ENCODE measurements at regions not wholly inside any gene's neighbourhood (a gene's known extent, or its start where the extent isn't known, plus 50 kb on each side); places are given as distances from the start of the nearest gene placed in this dataset.

- no peaks in the 10 kb centered on the region for H3K27me3 ChIP-seq (ENCODE audit: insufficient read depth, low read length, poor library complexity)
- H3K4me1 ChIP-seq (ENCODE audit: insufficient read depth, low read length) = no peaks in the 10 kb centered on the region
- no peak overlapping the region for H3K9ac ChIP-seq (ENCODE audit: low read depth, low read length)
- H4K20me1 ChIP-seq (ENCODE audit: insufficient read depth, low read length) = no peaks in the 10 kb centered on the region
- no peak overlapping the region for H3K4me2 ChIP-seq (ENCODE audit: insufficient read depth, low read length)
- H3K4me3 ChIP-seq (ENCODE audit: low read depth in 1 of 2, low read length in 2 of 2) = no peak overlapping the region
- ATAC-seq (ENCODE audit: insufficient read depth, low read depth) (no peak), DNase-seq (no peak)
- H2AFZ ChIP-seq (ENCODE audit: low read depth, low read length) = no peak overlapping the region
- H3K36me3 ChIP-seq (ENCODE audit: insufficient read depth, low read length) = no peaks in the 10 kb centered on the region
- H3K9me3 ChIP-seq (ENCODE audit: insufficient read depth, low read length, severe bottlenecking) = no peaks in the 10 kb centered on the region
- TF ChIP-seq EZH2 (IDR thresholded peaks at IDR 0.05; ENCODE audit: borderline replicate concordance, low read depth, low read length, severe bottlenecking) = no peak
- TF ChIP-seq, protein P1, sequence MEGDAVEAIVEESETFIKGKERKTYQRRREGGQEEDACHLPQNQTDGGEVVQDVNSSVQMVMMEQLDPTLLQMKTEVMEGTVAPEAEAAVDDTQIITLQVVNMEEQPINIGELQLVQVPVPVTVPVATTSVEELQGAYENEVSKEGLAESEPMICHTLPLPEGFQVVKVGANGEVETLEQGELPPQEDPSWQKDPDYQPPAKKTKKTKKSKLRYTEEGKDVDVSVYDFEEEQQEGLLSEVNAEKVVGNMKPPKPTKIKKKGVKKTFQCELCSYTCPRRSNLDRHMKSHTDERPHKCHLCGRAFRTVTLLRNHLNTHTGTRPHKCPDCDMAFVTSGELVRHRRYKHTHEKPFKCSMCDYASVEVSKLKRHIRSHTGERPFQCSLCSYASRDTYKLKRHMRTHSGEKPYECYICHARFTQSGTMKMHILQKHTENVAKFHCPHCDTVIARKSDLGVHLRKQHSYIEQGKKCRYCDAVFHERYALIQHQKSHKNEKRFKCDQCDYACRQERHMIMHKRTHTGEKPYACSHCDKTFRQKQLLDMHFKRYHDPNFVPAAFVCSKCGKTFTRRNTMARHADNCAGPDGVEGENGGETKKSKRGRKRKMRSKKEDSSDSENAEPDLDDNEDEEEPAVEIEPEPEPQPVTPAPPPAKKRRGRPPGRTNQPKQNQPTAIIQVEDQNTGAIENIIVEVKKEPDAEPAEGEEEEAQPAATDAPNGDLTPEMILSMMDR (IDR thresholded peaks at IDR 0.05; ENCODE audit: borderline replicate concordance, extremely low read depth, low read length, poor library complexity, severe bottlenecking) = no peak
- H3K27ac ChIP-seq (ENCODE audit: low read length) = no peak overlapping the region
- H3K79me2 ChIP-seq (ENCODE audit: insufficient read depth, low read length) = no peaks in the 10 kb centered on the region
Observed at GRCh38 chr11:29826878-29827277, 190.0 kb downstream of the KCNA4 start.

DNA sequence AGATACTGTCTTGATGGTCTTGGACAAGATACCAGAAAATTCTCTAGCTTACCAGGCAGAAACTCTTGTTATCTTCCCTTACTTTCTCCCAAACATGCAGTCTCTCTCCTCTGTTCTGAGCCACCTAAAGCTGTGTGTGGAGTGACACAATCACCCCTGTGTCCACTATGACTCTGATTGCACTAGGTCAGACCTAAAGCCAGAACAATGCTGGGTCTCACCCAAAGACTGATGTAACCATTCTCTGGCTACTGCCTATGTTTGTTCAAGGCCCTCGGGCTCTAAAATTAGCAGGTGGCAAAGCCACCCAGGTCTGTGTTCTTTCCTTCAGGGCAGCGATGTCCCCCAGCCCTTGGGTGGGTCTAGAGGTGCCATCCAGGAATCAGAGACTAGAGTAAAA is 200.5 kb downstream of the KCNA4 start:
- ATAC-seq (ENCODE audit: insufficient read depth, low read depth) (no peak), DNase-seq (no peak)
- Histone ChIP-seq H3K9me3 (ENCODE audit: insufficient read depth, low read length, severe bottlenecking) (peaks cover 5% of the 10 kb centered on the region), H4K20me1 (ENCODE audit: insufficient read depth, low read length) (no peaks in the 10 kb centered on the region), H3K36me3 (ENCODE audit: insufficient read depth, low read length) (no peaks in the 10 kb centered on the region), H2AFZ (ENCODE audit: low read depth, low read length) (no peak overlapping the region), H3K79me2 (ENCODE audit: insufficient read depth, low read length) (no peaks in the 10 kb centered on the region), H3K9ac (ENCODE audit: low read depth, low read length) (no peak overlapping the region), H3K27me3 (ENCODE audit: insufficient read depth, low read length, poor library complexity) (no peaks in the 10 kb centered on the region), H3K4me3 (ENCODE audit: low read depth in 1 of 2, low read length in 2 of 2) (no peak overlapping the region), H3K27ac (ENCODE audit: low read length) (no peak overlapping the region), H3K4me2 (ENCODE audit: insufficient read depth, low read length) (no peak overlapping the region), H3K4me1 (ENCODE audit: insufficient read depth, low read length) (no peaks in the 10 kb centered on the region)
- TF ChIP-seq EZH2 (IDR thresholded peaks at IDR 0.05; ENCODE audit: borderline replicate concordance, low read depth, low read length, severe bottlenecking) = no peak
- TF ChIP-seq, protein P1 (IDR thresholded peaks at IDR 0.05; ENCODE audit: borderline replicate concordance, extremely low read depth, low read length, poor library complexity, severe bottlenecking) = no peak

DNA sequence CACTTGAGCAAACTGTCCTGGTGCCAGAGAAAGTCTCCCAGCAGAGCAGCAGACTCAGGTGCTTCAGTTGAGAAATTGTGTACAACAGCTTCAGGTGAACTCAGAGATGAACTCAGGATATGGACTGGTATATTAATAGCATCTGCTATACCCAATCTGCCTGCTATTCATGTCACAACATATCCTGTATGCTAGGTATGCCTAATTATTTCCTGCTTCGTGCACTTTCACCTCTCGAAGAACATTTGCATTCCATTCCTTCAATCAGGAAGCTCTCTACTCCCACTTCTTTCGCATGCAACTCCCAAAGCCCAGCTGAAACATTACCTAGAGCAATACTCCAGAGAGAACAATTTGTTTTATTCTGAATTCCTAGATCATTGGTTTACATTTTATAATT is 207.7 kb downstream of the KCNA4 start:
- Histone ChIP-seq H3K27me3 (ENCODE audit: insufficient read depth, low read length, poor library complexity) (no peaks in the 10 kb centered on the region), H3K36me3 (ENCODE audit: insufficient read depth, low read length) (no peaks in the 10 kb centered on the region), H3K79me2 (ENCODE audit: insufficient read depth, low read length) (no peaks in the 10 kb centered on the region), H4K20me1 (ENCODE audit: insufficient read depth, low read length) (no peaks in the 10 kb centered on the region), H3K27ac (ENCODE audit: low read length) (no peak overlapping the region), H3K4me1 (ENCODE audit: insufficient read depth, low read length) (no peaks in the 10 kb centered on the region), H3K4me3 (ENCODE audit: low read depth in 1 of 2, low read length in 2 of 2) (no peak overlapping the region), H3K9me3 (ENCODE audit: insufficient read depth, low read length, severe bottlenecking) (peaks cover 2% of the 10 kb centered on the region), H2AFZ (ENCODE audit: low read depth, low read length) (no peak overlapping the region), H3K4me2 (ENCODE audit: insufficient read depth, low read length) (no peak overlapping the region), H3K9ac (ENCODE audit: low read depth, low read length) (no peak overlapping the region)
- DNase-seq (no peak), ATAC-seq (ENCODE audit: insufficient read depth, low read depth) (no peak)
- TF ChIP-seq, protein P1 (IDR thresholded peaks at IDR 0.05; ENCODE audit: borderline replicate concordance, extremely low read depth, low read length, poor library complexity, severe bottlenecking) = no peak
- no peak for TF ChIP-seq EZH2 (IDR thresholded peaks at IDR 0.05; ENCODE audit: borderline replicate concordance, low read depth, low read length, severe bottlenecking)

DNA sequence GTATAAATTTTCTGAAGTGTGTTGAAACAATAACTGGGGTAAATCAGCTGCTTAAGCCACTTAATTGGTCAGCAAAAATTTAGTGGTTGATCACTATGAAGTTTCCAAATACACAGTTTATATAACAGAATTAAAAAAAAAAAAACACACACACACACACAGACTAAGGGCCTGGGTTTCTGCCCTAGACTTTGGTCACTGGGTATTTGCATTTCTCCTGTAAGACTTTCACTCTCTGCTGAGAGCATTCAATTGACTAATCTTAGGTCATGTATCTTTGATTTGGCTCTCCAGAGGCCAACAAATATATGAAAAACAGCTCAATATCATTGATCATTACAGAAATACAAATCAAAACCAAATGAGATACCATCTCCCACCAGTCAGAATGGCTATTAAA is 214.3 kb downstream of the KCNA4 start:
- TF ChIP-seq EZH2 (IDR thresholded peaks at IDR 0.05; ENCODE audit: borderline replicate concordance, low read depth, low read length, severe bottlenecking) = no peak
- TF ChIP-seq, protein P1 (IDR thresholded peaks at IDR 0.05; ENCODE audit: borderline replicate concordance, extremely low read depth, low read length, poor library complexity, severe bottlenecking) = no peak
- Histone ChIP-seq H3K4me3 (ENCODE audit: low read depth in 1 of 2, low read length in 2 of 2) (no peak overlapping the region), H3K79me2 (ENCODE audit: insufficient read depth, low read length) (no peaks in the 10 kb centered on the region), H4K20me1 (ENCODE audit: insufficient read depth, low read length) (no peaks in the 10 kb centered on the region), H2AFZ (ENCODE audit: low read depth, low read length) (no peak overlapping the region), H3K9me3 (ENCODE audit: insufficient read depth, low read length, severe bottlenecking) (no peaks in the 10 kb centered on the region), H3K27me3 (ENCODE audit: insufficient read depth, low read length, poor library complexity) (no peaks in the 10 kb centered on the region), H3K4me2 (ENCODE audit: insufficient read depth, low read length) (no peak overlapping the region), H3K9ac (ENCODE audit: low read depth, low read length) (no peak overlapping the region), H3K27ac (ENCODE audit: low read length) (no peak overlapping the region), H3K4me1 (ENCODE audit: insufficient read depth, low read length) (no peaks in the 10 kb centered on the region), H3K36me3 (ENCODE audit: insufficient read depth, low read length) (no peaks in the 10 kb centered on the region)
- DNase-seq (no peak), ATAC-seq (ENCODE audit: insufficient read depth, low read depth) (no peak)

All from DND-41 (cell line).